Caki2 (cell line): ENCODE measurements at regions not wholly inside any gene's neighbourhood (a gene's known extent, or its start where the extent isn't known, plus 50 kb on each side); places are given as distances from the start of the nearest gene placed in this dataset.

Source experiments
- DNase-seq: peaks from one replicate; pipeline ENCODE4 v3.0.0-alpha.2; 2015; ENCODE audit warnings: low read depth
- in situ Hi-C: cut with HindIII; loops from 2 replicates; pipeline ENCODE4 v1.10.0; 2016; ENCODE audit warnings: low sequenced_read_pairs, low pct_unique_long_range_greater_than_20kb, mixed read lengths

DNA sequence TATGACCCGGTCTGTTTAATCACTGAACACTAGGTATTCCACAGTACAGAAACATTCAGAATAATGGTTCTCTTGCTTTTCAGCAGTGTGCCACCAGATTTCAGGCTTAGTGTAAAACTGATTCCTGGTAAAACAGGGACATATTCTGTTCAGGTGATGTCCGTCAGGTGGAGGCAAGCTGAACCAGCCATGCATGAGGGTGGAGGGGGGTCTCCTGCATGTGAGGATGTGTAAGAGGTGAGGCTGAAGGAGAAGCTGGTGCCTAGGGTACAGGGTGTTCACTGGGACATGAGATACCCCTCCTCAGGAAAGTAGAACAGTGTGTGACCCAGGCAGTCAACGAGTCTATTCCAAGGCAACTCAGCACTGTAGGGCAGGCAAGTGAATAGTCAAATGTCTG is 563.9 kb downstream of the BNC2 start:
- DNase-seq, result no peak
- in situ Hi-C loops, result no loop called here

DNA sequence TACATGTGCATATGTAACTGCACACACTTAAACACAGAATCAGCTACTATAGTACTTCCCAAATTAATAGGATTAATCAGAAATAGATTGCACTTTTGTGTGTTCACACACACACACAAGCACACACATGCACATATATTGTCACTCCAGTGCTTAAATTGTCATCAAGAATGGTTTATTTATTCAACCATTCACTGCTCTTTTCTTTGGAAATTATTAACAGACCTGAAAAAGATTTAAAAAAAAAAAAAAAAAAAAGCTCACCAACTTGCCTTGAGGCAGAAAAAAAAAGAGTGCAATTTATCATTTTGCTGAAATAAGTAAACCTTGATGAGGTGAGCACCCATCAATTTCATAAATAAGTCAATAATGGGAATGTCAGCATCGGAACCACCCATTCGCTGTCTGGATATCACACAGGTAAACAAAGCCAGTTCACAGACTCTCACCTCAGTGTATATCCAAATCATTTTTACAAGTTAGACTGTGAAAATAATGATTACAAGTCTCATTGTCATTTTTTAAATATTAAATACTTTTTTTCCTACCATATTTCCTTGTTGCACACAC is 562.8 kb downstream of the BNC2 start:
- in situ Hi-C loops, result no loop called here
- DNase-seq, result peak; percentile 57

DNA sequence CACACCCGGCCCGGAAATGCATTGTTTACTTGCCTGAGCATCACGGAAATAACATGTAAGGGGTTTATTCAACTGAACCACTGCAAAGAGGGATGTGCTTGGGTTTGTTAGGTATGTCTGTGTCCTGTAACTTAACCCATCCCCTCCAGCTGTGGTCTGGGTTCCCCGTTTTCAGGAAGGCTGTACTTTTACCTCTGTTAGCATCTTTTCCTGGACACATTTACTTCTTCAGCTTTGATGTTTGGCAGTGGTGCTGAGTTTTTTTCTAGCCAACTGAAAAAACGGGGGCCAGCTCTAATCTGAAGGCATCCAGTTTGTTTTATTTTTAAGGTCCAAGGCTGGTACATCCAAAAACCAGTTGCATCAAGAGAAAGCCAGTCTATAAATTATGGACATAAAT is 561.8 kb downstream of the BNC2 start:
- in situ Hi-C loops, result no loop called here

GRCh38 chr9:16309082-16309468 is 561.4 kb downstream of the BNC2 start:
- in situ Hi-C loops, result no loop called here
- no peak for DNase-seq

More for the DNA sequence above, 561.8 kb downstream of the BNC2 start:
- DNase-seq, result no peak

GRCh38 chr9:16309469-16310271 is 560.8 kb downstream of the BNC2 start:
- DNase-seq, result no peak
- in situ Hi-C loops, result no loop called here

DNA sequence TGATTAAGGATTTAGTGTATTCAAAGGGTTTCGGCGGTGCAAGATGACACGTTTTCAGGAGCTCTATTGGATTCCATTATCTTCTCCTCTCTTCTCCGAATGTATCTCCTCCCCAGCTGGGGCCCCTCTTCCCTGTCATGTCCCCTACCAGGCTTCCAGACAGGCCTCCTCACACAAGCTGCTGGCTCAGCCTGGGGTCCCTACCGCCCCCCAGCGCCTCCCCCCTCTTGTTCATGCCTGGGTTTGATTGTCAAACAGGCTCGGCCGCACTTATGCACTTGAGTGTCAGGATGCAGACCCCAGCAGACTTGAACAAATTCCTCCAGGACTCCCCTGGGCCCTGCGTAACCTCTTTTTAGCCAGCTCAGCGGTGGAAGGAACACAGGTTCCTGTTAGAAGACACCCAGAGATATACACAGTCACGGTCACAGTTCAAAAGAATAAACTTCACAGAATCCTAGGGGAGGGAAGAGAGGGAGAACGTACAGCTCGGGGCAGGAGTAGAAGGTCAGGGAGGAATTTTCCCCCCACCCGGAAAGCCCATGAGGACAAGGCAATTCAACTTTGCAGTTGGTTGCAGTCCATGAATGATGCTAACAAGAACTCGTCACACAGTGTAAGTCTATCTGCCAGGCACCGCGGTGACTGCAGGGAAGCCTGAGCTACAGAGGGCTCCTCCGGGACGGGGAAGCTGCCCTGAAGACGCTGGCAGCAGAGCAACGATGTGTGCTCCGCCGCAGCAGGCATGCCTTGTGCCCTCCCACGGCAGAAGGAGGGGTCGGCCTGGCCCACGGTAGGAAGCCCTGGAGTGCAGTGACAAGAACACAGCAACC is 560.0 kb downstream of the BNC2 start:
- in situ Hi-C loops, result no loop called here
- no peak for DNase-seq

- in situ Hi-C loops, result no loop called here
- no peak for DNase-seq
Measured at GRCh38 chr9:16312116-16312515, 558.4 kb downstream of the BNC2 start.

- DNase-seq, result no peak
- in situ Hi-C loops, result no loop called here
Measured at GRCh38 chr9:16312962-16313546, 557.4 kb downstream of the BNC2 start.

- DNase-seq, result no peak
- in situ Hi-C loops, result no loop called here
Measured at GRCh38 chr9:16314476-16314875, 556.0 kb downstream of the BNC2 start.

DNA sequence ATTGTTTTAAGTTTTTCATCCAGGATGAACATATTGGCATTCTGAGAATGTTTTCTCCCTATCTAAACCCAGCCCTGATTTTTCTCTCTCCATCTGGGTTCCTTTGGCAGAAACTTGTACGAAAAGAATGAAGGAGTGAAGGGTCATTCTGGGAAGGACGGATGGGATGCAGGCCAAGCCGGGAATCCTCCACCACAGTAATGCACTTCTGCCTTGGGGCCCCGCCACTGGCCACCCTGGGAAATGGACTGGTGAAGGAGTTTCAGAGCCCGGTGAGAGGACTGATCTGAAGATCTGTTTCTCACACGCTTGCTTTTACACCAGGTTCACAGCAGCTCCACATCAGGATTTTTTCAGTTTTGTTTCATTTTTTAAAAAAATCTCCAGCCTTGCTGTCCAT is 554.8 kb downstream of the BNC2 start:
- no peak for DNase-seq
- in situ Hi-C loops, result no loop called here

DNA sequence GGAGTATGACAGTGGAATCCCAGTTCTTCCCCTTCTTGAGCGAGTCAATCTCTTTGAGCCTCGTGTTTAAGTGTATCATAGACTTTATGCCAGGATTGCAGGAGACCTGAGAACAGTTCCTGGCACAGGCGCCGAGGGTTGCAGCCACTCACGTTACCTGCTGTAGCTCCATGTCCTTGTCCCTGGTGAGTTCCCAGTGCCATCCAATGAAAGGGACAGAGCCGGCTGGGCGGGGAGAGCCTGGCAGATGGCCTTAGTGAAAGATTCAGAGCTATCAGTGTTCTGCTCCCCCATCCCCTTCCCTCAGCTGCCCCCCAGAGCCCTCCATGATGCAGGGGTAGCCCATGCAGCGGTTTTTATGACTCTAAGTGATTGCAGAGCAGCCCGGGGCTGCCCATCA is 554.0 kb downstream of the BNC2 start:
- in situ Hi-C loops, result no loop called here
- no peak for DNase-seq

DNA sequence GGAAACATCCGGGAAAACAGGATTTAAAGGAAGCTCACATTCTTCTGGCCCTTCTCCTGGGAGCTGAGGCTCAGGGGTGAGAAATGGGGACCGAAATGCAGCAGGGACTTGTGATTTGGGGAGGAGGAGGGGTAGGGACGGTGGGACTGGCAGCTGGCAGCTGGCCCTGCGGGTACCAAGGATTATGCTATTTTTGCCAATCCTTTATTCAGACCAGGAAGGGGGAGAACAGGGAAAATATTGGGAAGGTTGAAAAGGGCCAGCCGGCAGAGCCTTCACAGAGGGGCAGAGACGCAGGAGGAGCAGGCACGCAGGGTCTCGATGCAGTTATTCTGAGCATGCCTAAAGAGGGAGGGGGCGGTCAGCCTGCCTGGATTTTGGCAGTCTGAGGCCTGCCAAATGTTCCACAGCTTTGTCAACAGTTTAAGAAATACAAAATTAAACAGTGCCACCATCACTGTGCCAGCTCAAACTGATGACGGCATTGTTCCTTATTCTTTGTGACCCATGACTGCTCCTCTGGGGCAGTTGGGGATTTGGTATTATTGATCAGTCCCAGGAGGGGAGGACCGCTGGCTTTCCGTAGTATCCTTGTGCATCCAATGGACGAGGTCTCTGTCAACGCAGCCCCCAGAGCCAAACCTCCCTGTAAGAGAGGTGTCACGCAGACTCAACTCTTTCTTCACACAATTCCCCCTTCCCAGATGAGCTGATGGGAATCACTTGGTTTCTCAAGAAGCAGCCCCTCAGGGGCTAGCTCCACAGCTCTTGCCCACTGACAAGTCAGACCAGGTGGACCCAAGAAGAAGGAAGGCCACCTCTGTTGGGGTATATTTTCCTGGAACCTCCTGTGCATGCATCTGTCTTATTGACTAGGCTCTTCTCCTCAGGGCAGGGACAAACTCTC is 553.3 kb downstream of the BNC2 start:
- in situ Hi-C loops, result no loop called here
- no peak for DNase-seq

DNA sequence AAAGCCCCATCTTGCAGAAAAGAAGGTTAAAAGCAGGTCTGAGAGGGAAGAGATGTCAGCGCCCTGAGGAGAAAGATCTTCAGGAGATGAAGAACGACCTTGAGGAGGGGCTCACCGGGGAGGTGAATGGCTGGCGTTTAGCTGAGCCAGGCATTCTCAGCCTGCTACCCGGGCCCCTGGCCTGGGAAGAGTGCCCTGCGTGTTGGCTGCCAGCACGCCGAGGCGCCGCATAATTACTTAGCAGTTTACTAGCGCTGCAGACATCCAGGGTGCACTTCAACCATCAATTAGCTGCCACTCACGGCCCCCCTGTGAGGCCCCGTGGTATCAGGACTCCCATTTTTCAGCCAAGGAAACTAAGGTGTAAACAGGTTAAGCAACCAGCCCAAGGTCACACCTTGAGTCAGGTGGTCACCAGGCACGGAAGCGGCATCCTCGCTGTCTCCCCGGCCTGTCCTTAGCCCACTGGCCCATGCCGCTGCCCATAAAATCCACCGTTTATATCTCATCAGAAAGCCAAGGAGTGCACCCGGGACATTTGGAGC is 551.9 kb downstream of the BNC2 start:
- in situ Hi-C loops, result no loop called here
- DNase-seq, result no peak

DNA sequence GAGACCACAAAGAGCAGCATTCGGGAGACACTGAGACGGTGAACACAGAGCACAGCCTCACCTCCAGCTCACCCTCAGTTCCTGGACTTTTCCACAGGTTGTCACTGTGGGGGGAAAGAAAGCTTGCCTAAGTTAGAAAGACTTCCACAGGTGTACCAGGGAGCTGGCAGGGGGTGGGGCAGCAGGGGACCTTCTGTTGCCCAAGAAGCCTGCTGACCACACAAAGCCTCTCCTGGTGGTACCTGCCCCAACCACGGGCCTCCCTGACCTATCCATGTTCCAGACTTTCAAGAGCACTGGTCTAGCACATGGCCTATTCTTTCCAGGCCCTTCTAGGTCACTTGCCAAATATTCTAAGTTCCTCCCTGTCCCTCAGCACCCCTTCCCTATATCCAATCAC is 550.8 kb downstream of the BNC2 start:
- no peak for DNase-seq
- in situ Hi-C loops, result no loop called here

DNA sequence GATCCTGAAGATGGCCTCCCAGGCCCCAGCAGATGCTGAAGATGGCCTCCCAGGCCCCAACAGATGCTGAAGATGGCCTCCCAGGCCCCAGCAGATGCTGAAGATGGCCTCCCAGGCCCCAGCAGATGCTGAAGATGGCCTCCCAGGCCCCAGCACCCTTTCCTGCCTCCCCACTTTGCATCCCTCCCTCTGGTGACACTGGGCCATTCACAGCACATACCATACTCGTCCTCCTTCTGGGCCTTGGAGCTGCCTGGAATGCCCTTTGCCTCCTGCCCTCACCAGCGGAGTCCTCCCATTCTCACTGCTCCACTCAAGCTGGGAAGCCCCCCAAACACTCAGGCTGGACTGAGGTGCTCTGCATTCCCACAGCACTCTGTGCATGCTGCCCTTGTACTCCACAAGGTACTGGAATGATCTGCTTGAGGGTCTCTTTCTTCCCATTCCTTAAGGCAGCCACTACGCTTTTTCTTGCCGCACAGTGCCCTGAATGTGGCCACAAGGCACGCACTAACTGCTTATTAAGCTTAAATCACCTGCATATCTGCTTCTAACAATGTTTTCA is 550.0 kb downstream of the BNC2 start:
- no peak for DNase-seq
- in situ Hi-C loops, result no loop called here

- in situ Hi-C loops, result no loop called here
- no peak for DNase-seq
Measured at GRCh38 chr9:16321461-16322119, 548.9 kb downstream of the BNC2 start.

GRCh38 chr9:16322849-16323248 is 547.6 kb downstream of the BNC2 start:
- in situ Hi-C loops, result no loop called here
- DNase-seq, result no peak
